ENCODE measurements at regions not wholly inside any gene's neighbourhood (a gene's known extent, or its start where the extent isn't known, plus 50 kb on each side); places are given as distances from the start of the nearest gene placed in this dataset.
"Not testable (repeated sequence)": the region's sequence is repeated elsewhere in the genome, so short reads cannot be mapped to it uniquely, and the experiment has no call there.

GRCh38 chr5:113764382-113764781 lies 250.9 kb downstream of the YTHDC2 start:
- no peaks in the 10 kb centered on the region for H3K79me2 ChIP-seq (ENCODE audit: insufficient read depth, low read length)
- H3K9ac ChIP-seq (ENCODE audit: low read length): no peak overlapping the region
- H3K9me3 ChIP-seq (ENCODE audit: insufficient read depth, low read length): no peaks in the 10 kb centered on the region; the same call in 1 of the 2 replicates
- no peaks in the 10 kb centered on the region for H4K20me1 ChIP-seq (ENCODE audit: low read depth, low read length)
- no peak overlapping the region for H2AFZ ChIP-seq (ENCODE audit: low read depth, low read length, severe bottlenecking)
- no peak overlapping the region for H3K4me3 ChIP-seq (ENCODE audit: insufficient read depth, low read length, poor library complexity, severe bottlenecking)
- no peaks in the 10 kb centered on the region for H3K9me2 ChIP-seq (replicated peaks; ENCODE audit: insufficient read depth, low read length)
- TF ChIP-seq, protein P1, sequence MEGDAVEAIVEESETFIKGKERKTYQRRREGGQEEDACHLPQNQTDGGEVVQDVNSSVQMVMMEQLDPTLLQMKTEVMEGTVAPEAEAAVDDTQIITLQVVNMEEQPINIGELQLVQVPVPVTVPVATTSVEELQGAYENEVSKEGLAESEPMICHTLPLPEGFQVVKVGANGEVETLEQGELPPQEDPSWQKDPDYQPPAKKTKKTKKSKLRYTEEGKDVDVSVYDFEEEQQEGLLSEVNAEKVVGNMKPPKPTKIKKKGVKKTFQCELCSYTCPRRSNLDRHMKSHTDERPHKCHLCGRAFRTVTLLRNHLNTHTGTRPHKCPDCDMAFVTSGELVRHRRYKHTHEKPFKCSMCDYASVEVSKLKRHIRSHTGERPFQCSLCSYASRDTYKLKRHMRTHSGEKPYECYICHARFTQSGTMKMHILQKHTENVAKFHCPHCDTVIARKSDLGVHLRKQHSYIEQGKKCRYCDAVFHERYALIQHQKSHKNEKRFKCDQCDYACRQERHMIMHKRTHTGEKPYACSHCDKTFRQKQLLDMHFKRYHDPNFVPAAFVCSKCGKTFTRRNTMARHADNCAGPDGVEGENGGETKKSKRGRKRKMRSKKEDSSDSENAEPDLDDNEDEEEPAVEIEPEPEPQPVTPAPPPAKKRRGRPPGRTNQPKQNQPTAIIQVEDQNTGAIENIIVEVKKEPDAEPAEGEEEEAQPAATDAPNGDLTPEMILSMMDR (IDR thresholded peaks at IDR 0.05; ENCODE audit: insufficient read depth, low read length, poor library complexity, severe bottlenecking): no peak
- no peak for TF ChIP-seq EZH2phosphoT487 (conservative IDR thresholded peaks at IDR 0.05; ENCODE audit: low read length)
- no peaks in the 10 kb centered on the region for H3K27me3 ChIP-seq (ENCODE audit: low read length)
- no peaks in the 10 kb centered on the region for H3K36me3 ChIP-seq (ENCODE audit: low read length)
- H3K27ac ChIP-seq (ENCODE audit: low read depth, low read length): no peak overlapping the region
- H3K4me2 ChIP-seq (ENCODE audit: low read depth, low read length, poor library complexity, severe bottlenecking): no peak overlapping the region
- no peaks in the 10 kb centered on the region for H3F3A ChIP-seq (ENCODE audit: insufficient read depth)

DNA sequence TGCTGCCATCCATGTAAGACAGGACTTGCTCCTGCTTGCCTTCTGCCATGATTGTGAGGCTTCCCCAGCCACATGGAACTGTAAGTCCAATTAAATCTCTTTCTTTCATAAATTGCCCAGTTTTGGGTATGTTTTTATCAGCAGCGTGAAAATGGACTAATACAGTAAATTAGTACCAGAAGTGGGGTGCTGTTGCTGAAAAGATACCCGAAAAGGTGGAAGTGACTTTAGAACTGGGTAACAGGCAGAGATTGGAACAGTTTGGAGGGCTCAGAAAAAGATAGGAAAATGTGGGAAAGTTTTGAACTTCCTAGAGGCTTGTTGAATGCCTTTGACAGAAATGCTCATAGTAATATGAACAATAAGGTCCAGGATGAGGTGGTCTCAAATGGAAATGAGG lies 253.3 kb downstream of the YTHDC2 start:
- not testable (repeated sequence) for H3K9me2 ChIP-seq (replicated peaks; ENCODE audit: insufficient read depth, low read length); H3K9ac ChIP-seq (ENCODE audit: low read length); H3F3A ChIP-seq (ENCODE audit: insufficient read depth); H4K20me1 ChIP-seq (ENCODE audit: low read depth, low read length); H3K4me3 ChIP-seq (ENCODE audit: insufficient read depth, low read length, poor library complexity, severe bottlenecking); H3K9me3 ChIP-seq (ENCODE audit: insufficient read depth, low read length); H3K4me2 ChIP-seq (ENCODE audit: low read depth, low read length, poor library complexity, severe bottlenecking); H3K79me2 ChIP-seq (ENCODE audit: insufficient read depth, low read length); H2AFZ ChIP-seq (ENCODE audit: low read depth, low read length, severe bottlenecking); H3K27ac ChIP-seq (ENCODE audit: low read depth, low read length); H3K36me3 ChIP-seq (ENCODE audit: low read length); H3K27me3 ChIP-seq (ENCODE audit: low read length)

DNA sequence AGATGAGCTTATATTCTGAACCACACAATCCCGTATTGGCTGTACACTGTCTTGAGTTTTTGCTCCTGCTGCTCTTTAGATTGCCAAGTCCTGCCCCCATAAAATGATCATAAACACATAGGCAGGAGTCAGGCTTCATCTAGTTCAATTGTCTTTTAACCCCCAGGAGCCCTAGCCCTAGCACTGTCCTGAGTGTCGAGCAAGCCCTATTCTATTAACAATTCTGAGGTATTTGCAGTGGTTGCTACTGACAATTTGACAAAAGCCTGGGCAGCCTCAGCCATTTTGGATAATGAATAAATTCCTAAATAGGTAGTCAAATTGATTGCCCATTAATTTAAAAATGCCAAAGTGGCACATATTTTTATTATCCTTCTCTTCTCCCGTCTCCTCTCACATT lies 257.2 kb downstream of the YTHDC2 start:
- Histone ChIP-seq H3K9me3 (ENCODE audit: insufficient read depth, low read length) (no peaks in the 10 kb centered on the region; the same call in 1 of the 2 replicates), H2AFZ (ENCODE audit: low read depth, low read length, severe bottlenecking) (no peak overlapping the region), H3K27me3 (ENCODE audit: low read length) (no peaks in the 10 kb centered on the region), H3K9ac (ENCODE audit: low read length) (no peak overlapping the region), H3K9me2 (replicated peaks; ENCODE audit: insufficient read depth, low read length) (no peaks in the 10 kb centered on the region), H4K20me1 (ENCODE audit: low read depth, low read length) (no peaks in the 10 kb centered on the region), H3K79me2 (ENCODE audit: insufficient read depth, low read length) (no peaks in the 10 kb centered on the region), H3K36me3 (ENCODE audit: low read length) (no peaks in the 10 kb centered on the region), H3K27ac (ENCODE audit: low read depth, low read length) (no peak overlapping the region), H3F3A (ENCODE audit: insufficient read depth) (no peaks in the 10 kb centered on the region), H3K4me2 (ENCODE audit: low read depth, low read length, poor library complexity, severe bottlenecking) (no peak overlapping the region), H3K4me3 (ENCODE audit: insufficient read depth, low read length, poor library complexity, severe bottlenecking) (no peak overlapping the region)
- no peak for TF ChIP-seq EZH2phosphoT487 (conservative IDR thresholded peaks at IDR 0.05; ENCODE audit: low read length)
- TF ChIP-seq, protein P1 (IDR thresholded peaks at IDR 0.05; ENCODE audit: insufficient read depth, low read length, poor library complexity, severe bottlenecking): no peak

- Histone ChIP-seq H3K9me2 (replicated peaks; ENCODE audit: insufficient read depth, low read length) (no peaks in the 10 kb centered on the region), H3K4me3 (ENCODE audit: insufficient read depth, low read length, poor library complexity, severe bottlenecking) (no peak overlapping the region), H3K9ac (ENCODE audit: low read length) (no peak overlapping the region), H3K9me3 (ENCODE audit: insufficient read depth, low read length) (no peaks in the 10 kb centered on the region; the same call in 1 of the 2 replicates), H3K36me3 (ENCODE audit: low read length) (no peaks in the 10 kb centered on the region), H4K20me1 (ENCODE audit: low read depth, low read length) (no peaks in the 10 kb centered on the region), H3K4me2 (ENCODE audit: low read depth, low read length, poor library complexity, severe bottlenecking) (no peak overlapping the region), H3K27ac (ENCODE audit: low read depth, low read length) (no peak overlapping the region), H2AFZ (ENCODE audit: low read depth, low read length, severe bottlenecking) (no peak overlapping the region), H3F3A (ENCODE audit: insufficient read depth) (no peaks in the 10 kb centered on the region), H3K79me2 (ENCODE audit: insufficient read depth, low read length) (no peaks in the 10 kb centered on the region), H3K27me3 (ENCODE audit: low read length) (no peaks in the 10 kb centered on the region)
- TF ChIP-seq, protein P1 (IDR thresholded peaks at IDR 0.05; ENCODE audit: insufficient read depth, low read length, poor library complexity, severe bottlenecking): no peak
- no peak for TF ChIP-seq EZH2phosphoT487 (conservative IDR thresholded peaks at IDR 0.05; ENCODE audit: low read length)
These were observed 258.0 kb downstream of the YTHDC2 start for GRCh38 chr5:113771483-113771882.

Data from SU-DHL-6 (cell line).